HG02938 (cell line): ENCODE measurements at regions not wholly inside any gene's neighbourhood (a gene's known extent, or its start where the extent isn't known, plus 50 kb on each side); places are given as distances from the start of the nearest gene placed in this dataset.

Experiments
- ATAC-seq: cut with Tn5 transposase; IDR thresholded peaks from one replicate; pipeline ENCODE4 v1.9.1; 2021; ENCODE audit warnings: mild to moderate bottlenecking, moderate library complexity; ENCODE audit not compliant: unreplicated experiment

- ATAC-seq, result no peak
Observed at GRCh38 chr22:48811885-48812284, 1015.8 kb downstream of the BRD1 start.

DNA sequence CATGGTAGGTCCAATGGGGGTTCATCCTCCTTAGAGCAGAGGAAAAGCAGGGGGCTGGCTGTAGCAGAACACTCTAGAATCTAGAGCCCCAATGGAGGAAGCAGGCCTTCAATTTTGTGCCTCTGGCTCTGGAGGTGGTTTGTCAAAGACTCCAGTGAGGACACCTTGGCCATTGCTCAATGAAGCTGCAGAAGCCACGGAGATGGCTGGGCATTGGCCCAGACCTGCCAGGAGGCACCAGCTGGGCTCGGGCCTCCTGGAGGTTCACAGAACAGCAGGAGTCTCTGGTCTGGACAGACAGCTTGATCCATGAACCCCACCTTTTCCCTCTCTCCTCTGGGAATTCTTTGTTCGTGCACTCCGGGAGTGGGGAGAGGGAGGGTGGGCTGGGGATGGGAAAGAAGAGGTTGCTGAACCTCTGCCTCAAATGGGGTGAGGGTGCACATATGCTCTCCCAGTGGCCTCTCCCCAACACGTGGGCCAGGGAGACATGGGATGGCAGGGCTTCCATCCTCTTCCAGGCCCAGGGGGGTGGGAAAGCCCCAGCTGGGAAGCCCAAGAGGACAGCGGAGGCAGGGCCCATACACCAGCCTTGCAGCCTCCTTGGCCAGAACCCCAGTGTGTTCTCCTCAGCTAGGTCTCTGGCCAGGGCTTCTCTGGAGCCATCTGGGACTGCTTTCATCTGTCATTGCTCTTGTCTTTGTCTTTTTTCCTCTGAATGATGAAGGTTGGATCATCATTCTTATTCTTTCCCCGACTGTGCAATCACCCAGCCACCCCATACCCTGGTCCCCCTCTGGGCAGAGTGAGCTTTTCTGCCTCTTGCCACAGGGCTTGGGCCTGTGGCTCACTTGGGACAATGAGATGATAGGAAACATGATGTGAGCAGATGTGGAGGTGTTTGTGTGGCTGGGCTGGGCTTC, 1019.4 kb downstream of the BRD1 start:
- ATAC-seq, result no peak

DNA sequence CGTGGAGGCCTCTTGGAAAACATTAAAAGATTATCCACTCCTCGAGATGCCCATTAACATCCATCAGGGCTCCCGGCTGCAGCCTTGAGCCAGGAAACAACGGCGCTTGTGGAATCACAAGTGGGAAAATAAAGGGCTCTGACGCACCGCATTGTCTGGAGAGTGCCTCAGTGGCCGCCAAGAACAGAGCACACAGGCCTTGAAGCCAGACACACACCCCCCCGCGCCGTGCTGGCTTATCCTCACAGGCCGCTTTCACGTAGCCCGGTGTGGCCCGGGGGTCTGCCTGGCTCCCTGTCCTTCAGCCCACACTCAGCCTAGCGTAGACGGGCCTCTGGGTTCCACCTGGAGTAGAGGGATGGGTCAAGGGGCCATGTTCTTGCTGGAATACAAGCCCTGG, 1020.5 kb downstream of the BRD1 start:
- no peak for ATAC-seq

DNA sequence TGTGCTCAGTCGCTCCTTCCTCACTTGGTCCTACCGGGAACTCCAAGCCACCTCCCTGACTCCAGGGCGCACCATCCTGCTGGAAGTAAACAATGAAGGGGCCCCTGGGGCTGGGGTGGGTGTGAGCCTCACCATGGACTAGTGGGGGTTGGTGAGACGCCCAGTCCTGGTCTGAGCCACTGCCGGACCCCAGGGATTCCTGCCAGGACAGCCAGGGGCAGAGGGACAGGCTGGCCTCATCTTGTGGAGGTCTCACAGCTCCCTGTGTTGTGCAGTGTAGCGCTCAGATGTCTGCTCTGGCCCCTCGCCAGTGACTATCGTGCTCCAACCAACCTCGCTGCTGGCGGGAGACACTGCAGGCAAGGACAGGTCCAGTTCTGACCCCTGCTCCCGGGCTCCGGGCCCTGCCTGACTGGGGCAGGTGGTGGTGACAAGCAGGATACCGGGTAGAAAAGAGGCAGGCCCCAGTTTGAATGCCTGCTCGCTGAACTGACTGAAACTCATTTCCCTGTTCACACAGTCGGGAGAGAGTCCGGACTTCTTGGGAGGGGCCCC, 1021.4 kb downstream of the BRD1 start:
- no peak for ATAC-seq

- ATAC-seq, result no peak
Observed at GRCh38 chr22:48805516-48805915, 1022.2 kb downstream of the BRD1 start.

DNA sequence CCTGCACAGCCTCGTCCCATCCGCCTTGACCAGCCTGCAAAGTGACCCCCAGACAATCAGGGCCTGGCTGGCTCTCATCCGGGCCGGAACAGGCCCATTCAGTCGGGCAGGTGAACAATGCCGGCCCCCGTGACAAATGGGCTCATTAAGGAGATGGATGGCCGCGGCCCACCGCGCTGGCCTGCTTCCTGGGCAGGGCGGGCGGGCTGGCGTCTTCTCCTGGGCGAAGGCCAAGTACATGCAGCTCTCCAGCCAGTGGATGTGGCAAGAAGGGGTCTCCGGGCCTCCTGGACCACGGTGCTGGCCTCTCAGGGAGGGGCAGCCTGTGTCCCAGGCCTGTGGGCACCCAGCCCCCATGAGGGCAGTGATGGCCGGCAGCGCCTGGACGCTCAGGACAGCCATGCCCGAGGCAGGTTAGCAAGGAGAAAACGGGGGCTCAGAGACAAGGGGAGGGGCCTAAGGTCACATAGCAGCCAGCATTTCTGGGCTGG, 1022.8 kb downstream of the BRD1 start:
- no peak for ATAC-seq

DNA sequence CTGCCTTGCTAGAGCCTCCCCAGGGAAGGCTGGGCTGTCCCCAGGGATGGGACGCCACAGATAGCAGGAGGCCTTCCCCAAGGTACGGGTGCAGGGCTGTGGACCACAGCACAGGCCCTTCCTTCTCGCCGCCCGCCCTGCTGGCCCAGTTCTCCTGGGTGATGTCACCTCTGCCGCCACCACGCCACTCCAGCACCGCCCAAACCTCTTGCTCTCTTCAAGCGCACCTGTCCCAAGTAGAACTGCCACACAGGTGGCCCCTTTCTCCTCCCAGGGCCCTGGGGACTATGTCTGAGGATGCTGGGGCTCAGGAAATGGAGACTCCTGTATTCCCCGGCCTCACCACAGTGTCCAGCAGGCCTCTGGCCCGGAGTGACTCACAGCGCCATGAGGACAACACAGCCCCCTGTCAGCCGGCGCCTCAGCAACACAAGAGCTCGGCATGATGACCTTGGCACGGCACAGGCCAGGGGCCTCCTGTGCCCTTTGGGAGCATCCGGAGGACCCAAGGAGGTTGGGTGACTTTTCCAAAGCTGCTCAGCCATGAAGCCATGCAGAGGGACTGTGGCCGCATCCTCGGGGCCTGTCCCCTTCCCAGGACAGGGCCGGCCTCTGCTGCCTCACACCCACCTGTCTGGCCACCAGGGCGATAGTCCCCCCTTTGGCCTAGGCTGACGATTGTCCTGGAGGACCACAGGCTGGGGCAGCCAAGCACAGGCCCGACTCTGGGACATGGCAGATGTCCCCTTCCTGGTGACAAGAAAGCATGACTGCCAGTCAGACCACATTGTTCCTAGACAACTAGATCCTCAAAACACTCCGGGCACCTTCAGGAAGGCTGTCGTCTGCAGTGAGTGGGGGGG, 1023.5 kb downstream of the BRD1 start:
- ATAC-seq, result no peak

DNA sequence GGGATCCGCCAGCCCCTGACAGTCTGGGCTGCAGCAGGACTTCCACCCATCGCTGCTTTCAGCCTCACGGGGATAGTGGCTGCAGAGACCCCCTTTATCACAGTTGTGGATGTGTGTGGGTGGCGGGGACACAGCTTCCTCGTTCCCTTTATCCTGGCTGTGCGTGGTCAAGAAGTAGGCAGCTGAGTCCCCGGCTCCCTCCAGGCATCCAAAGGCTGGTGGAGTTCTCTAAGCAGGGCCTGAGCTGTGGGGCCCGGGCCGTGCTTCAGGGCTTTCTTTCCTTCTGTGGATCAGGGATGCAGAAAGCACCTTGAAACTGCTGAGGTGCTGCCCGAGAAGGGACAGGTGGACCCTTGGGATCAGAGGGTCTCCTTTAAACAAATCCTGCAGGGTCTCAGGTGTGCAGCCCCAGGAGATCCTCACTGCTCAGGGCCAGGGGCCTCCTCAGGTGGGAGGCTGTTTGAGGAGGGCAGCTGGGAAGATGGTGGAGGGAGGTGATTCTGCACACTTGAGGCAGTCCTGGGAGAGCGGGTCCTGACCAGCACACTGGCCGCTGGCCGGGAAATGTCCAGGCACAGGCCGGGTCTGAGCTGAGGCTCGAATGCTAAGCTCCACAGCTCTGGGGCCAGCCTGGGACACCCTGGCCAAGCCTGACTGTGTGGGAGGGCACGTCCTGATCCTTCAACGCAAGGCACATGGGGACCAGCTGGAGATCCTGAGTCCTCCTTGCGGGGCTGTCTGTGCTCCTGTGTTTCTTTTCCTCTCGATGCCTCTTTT, 1024.3 kb downstream of the BRD1 start:
- no peak for ATAC-seq

DNA sequence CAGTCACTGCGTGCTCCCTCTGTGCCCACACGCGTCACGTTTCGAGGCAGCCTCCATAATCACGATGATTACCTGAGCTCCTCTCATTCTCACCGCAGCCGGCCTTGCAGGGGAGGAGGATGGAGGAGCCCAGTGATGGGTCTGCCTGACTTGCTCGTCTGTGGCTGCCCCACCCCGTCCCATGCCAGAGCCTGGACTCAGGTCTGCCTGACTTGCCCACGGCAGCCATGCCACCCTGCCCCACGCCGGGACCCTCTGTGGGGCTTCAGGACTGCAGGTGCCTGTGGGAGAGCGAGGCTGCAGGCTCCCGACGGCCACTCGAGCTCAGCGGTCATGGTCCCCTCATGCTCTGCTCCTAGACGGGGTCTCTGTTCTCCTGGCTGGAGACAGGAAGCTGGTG, 1025.1 kb downstream of the BRD1 start:
- ATAC-seq, result no peak

DNA sequence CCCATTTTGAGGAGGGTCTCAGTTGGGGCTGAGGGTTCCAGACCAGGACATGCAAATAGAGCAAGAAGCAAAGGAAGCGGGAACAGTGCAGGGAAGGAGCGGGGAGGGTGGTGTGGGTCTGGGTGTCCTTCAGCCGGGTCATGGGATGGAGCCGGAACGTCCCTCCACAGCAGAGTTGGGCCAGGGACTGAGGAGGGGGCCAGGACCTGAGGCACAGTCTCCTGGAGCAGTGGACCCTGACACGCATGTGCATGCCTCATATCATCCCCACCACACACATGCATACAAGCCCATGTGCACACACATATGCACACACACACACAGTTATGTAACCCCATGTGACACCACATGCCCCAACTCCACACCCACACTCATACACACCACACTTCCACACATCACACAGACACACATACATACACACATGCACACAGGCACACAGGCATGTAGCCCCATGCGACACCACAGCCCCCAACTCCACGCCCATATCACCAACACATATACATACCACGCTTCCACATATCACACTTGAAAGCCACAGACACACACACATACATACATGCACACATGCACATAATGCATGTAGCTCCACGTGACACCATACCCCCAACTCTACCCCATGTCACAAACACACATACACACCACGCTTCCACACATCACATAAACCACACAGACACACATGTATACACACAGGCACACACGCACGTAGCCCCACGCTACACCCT, 1026.6 kb downstream of the BRD1 start:
- no peak for ATAC-seq

- ATAC-seq, result no peak
Observed at GRCh38 chr22:48800036-48800885, 1027.4 kb downstream of the BRD1 start.

GRCh38 chr22:48799227-48799970, 1028.3 kb downstream of the BRD1 start:
- ATAC-seq, result no peak

- ATAC-seq, result no peak
Observed at GRCh38 chr22:48798281-48799226, 1029.1 kb downstream of the BRD1 start.

DNA sequence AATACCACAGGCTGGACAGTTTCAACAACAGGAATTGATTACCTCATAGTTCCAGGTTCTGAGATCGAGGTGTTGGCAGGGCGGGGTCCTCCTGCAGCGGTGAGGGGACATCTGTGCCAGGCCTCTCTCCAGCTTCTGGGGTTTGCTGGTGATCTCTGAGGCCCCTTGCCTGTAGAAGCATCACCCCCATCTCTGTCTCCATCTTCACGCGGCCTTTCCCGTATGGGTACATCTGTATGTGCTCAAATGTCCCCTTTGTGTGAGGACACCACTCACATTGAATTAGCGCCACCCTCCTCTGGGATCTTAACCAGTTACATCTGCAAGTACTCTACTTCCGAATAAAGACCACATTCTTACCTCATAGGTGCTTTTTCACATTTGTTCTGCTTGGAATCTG, 1029.9 kb downstream of the BRD1 start:
- no peak for ATAC-seq

GRCh38 chr22:48796310-48797015, 1031.2 kb downstream of the BRD1 start:
- ATAC-seq, result no peak

DNA sequence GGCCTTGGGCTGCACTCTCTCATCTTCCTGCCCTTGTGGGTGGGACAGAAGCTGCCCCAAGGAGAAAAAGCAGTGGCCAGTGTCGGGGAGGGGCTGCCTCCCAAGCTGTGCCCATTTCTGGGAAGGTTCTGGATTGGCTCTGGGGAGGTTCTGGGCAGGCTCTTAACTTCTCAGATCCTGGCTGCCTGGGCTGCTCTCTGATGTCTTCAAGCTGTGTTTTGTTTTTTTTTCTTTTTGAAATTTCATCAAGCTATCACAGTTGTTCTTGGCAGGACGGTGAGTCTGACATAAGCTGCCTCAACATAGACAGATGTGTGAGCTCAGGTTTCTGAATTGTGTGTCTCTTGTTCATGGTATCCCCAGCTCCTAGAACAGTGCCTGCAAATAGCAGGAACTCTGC, 1032.0 kb downstream of the BRD1 start:
- ATAC-seq, result no peak

- ATAC-seq, result no peak
Observed at GRCh38 chr22:48794906-48795305, 1032.8 kb downstream of the BRD1 start.
